ENCODE measurements at regions not wholly inside any gene's neighbourhood (a gene's known extent, or its start where the extent isn't known, plus 50 kb on each side); places are given as distances from the start of the nearest gene placed in this dataset.

DNA sequence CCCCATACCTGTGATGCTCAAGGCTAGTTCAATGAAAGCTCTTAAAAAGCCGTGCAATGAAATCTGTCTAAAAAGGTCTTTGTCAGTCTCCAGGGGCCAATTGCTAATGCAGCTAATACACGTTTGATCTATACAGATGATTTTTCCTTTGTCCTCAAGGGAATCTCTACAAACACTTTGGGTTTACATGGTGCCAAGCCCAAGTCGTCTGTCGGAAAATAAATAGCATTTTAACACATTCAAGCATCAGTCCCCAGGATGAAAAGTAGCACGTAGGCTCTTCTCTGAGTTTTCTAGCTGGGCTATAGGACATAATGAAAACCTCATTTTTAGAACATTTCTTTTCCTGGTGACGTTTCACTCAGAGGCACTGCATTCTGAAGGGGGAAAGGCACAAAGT is 477.4 kb upstream of the WWC1 start:
- no peak for DNase-seq

DNA sequence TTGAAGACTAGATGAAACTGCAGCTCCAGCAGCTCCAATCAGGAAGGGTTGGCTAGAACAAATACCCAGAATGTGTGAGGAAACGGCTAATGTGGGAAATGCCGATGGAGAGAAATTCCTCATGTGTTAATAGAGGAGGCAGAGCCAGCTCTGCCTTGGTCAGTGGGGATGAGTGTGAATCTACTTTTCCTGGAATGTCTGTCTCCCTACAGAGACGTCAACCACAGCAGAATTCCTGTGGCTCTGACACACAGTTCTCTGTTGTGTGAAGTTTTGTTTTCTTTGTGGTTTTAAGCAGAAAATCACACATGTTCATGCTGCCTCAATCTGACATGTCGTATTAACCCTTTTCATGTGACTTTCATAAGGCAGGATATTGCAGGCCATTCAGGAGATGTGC is 476.6 kb upstream of the WWC1 start:
- DNase-seq: no peak

DNA sequence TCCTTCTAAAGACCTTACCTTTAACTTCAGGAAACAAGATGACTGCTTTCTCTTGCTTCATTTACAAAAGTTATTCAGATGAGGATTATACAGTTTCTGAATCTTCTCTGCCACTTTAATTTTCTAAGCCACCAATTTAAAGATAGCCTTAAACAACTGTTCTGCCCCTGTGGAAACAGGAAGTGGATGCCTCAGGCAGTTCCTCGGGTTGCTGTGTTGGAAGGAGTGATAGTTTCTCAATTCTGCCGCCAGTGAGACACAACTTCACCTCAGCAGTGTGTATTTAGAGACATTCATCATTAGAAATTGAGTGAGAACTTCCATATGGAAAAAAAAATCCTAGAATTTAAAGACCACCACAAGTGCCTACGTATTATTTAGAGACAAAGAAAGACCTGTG is 475.1 kb upstream of the WWC1 start:
- no peak for DNase-seq

DNA sequence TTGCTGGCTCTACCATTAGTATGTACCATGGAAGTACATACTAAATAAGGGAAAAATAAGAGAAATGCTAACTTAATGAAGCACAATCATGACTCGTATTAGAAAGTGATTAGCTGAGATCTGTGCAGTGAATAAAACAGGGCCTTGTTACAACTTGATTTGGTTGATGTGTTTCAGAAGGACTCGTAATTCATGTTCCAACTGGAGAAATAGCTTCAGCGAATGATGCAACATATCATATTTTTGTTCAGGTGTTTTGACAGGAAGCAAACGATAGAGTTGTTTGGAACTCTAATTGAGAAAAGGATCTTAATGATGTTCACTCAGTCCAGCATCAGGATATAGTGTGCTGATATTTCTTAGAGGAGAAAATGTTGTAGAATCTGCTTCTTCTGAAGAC is 474.6 kb upstream of the WWC1 start:
- DNase-seq: no peak

DNA sequence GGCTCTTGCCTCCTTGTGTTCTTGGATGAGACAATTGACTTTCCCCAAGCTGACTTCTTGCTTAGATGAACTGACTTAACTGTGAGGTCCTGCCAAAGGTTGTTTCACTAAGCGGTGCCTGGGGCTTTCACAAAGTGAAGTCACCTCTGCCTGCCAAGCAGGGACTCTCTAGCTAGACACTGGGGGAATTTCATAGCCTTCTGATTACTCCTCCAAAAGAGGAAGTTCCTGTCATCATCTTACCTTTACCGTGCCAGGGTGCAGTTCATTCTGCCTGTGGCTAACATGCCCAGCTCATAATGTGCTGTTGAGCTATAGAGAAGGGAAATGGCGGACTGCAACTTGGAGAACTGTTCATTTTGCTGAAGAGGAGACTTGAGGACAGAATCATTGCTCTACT is 472.0 kb upstream of the WWC1 start:
- DNase-seq: no peak

DNA sequence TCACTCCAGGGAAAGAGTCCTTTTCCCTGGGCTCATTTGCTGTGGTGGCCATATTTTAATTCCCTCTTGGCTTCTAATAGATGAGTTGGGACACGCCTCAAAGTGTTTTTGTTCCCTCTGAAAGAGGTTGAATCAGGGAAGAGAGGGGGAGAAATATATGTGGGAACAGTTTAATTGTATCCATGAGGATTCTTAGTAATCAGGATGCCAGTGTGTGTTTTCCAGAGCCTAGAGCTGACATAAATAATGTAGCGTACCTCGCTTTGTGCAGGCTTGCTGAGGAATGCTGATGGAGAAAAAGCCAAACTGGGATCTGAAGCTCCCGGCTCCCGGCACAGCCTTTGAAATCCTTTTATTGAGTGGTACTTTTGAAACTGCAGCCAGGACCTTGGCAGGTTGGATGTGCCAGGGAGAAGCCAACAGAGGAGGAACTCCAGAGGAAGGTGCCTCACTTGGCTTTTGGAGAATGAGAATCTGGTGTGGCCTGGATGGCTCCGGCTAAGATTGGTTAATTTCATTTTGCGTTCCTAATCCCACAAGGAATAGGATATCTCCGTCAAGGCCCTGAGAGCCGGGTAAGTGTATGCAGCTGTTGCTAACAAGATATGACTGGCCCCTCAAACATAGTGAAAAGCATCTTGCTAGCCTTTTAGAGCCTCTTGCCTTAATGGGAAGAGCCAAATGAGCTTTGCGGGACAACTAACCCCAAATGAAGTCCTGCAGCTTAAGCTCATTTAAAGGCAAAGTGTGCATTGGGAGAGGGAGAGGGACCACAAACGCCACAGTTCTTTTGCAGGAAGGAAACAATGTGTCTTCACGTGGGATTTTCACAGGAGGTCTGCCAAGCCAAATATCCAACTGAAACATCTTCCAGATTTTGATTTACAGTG is 471.1 kb upstream of the WWC1 start:
- no peak for DNase-seq

DNA sequence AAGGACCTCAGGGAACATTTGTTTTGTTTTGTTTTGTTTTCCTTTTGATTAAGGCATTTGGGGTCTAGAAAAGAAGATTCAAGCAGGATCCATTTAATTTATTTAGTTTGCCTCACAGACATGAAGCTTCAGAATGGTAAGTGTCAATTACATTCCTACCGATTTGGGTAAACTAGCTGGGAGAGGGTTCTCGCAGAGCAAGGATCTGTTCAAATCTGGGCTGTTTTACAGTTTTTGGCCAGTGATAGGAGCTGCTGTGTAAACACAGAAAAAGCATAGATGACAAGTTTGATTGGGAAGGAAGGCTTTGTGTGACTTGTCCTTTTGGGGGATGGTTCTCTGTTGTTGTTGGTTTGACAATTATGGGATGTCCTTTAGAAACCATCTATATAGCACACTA is 470.3 kb upstream of the WWC1 start:
- DNase-seq: no peak

DNA sequence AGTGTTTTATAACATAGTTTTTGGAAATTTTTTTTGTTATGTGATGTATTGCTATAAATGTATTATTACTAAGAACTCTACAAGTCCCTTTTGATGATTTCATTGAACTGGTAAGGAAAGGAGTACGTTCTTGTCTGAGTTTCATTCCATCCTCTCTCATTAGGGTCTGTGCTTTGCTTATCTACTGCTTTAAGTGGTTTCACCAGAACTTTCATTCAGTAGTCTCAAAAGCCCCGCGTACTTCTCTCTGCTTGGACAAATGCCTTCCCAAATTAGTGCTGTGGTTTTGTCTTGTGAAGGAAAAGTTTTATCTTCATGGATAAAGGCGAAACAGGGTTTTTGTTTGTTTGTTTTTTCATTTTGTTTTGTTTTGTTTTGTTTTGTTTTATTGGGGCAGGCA is 469.8 kb upstream of the WWC1 start:
- DNase-seq: no peak

DNA sequence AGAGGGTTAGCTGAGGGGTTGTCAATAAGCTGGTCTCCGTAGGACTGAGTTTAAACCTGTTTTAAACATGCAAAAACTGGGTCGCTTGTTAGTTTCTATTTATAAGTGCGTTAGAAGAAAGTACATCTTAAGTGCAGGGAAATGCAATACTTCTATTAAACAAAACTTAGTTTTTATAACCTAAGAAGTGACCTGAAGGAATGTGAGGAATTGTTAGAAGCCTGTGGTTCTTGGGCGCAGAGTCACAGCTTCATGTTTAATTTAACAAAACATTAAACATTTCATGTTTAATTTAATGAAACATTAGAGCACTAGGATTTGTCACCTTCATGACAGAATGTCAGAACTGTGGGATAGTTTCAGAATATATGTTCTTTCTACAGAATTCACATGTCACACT is 469.2 kb upstream of the WWC1 start:
- no peak for DNase-seq

DNA sequence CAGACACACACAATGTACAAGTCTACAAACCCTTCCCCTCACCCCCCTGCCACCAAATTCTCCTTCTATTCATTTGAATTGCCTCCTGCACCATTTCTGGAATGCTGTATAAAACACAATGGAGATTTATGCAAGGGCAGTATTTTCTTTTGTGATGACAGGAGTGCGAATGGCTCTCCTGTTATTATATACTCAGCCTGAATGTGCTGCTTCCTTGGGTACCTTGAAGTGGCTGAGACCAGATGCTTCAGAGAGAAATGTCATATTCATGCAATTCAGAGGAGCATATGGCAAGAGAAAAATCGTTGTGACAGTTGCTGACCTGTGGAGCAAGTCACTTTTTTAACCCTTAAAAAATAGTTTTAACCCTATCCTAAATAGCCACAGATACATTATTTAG is 468.0 kb upstream of the WWC1 start:
- DNase-seq: no peak

DNA sequence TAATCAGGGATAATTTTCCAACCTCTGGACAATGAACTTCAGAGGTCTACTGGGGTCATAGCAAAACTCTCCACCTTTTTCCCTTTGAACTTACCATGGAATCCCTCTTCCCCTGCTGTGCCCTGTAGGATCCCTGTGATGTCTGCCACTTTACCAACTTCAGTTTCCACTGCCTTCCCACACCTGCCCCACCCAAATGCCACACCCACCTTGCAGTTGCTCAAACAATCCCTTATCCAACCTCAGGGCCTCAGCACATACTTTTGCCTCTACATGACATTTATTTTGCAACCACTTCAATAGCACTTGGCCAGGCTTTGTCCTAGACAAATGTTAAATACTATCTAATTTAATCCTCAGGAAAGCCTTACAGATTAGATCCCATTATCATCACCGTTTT is 463.7 kb upstream of the WWC1 start:
- DNase-seq: no peak

DNA sequence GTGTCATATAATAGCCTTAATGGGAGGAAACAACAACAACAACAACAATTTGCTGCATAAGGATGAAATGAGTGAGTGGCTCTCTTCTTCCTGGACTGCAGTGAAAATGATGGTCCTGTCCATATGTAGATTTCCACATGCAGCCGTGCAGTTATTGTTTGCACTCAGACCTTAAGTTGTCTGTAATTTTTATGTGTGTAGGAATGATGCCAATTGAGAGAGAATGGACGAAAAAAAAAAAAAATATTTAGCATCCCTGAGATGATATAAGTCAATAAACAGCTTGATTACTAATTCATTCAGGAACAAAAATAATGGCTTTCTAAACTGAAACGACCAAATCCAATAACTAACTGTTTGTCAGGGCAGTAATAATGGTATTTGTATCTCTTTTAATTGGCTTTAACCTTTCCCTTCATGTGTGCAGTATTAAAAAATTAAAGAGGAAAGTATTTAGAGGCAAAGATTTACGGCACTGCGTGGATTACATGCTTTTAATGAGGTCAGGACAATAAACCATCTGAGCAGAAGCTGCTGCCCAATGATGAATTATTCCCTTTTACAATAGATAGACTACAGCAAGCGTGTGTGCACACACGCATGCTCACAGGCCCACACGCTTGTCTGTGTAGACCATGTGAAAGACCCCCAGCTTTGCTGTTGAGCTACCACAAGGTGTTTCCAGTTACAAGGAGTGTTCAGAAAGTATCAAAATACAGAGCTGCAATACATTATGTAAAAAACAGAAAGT is 459.5 kb upstream of the WWC1 start:
- no peak for DNase-seq

DNA sequence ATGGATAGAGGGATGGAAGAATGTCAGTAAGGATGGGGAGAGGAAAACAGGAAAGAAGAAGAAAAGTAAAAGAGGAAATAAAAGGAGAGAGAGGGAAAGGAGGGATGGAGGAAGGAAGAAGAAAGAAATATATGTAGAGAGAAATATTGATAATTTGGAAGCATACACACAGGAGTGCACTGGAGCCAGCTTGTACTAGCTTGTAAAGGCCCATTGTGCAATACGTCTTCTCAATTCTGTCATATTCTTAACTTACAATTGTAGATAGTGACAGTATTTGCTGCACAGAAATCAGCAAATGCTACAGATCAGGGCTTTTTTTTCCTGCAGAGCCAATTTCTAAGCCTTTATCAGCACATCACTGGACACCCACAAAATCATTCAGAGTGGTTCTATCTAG is 458.8 kb upstream of the WWC1 start:
- no peak for DNase-seq

DNA sequence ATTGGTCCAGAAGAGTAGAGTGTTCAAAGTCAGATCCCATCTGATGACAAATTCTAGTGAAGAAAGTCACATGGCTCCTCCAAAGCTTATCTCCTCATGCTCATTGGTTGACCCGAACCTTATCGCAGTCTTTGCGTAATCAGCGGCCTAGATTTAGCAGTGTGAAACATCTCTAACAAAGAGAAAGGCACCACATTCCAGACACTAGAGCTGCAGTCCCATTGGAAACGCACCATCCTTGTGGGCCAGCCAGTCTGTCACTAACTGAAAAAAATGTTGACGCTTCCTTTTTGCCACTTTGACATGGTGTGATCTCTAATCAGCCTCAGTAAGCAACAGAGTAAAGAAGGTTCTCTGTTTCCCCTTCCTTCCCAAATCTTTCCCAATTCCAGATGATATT is 458.0 kb upstream of the WWC1 start:
- no peak for DNase-seq

DNA sequence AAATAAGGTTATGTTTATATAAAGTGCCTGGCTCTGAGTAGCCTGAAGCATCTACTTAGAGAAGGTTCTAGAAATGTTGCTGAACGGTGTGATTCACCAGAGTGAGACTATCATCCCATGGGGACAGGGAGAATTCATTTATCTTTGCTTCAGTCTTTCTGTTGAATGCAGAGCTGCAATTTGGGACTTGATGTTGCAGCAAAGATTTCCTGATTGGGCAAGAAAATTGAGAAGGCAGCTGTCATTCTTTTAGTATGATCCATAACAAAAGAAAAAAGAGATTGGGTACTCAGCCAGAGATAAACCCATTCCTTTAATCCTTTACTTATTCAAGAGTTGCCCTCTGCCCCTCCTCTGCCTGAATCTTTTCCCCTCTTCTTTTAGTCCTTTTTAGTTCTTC is 456.3 kb upstream of the WWC1 start:
- no peak for DNase-seq

DNA sequence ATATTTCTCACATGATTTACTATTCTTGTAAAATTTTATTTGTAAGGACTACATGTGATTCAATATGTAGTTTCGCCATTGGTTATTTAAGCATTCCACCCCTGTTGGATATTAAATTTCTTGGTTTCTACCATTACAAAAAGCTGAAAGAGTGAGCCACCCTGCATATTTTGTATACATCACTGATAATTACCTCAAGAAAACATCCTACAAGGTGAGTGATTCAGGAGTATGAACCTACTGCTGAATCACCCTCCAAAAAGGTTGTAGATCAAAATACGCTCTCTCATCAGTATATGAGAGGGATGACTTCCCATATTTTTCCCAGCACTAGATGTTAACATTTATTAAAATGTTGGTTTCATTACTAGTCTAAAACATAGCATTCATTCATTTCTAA is 454.3 kb upstream of the WWC1 start:
- DNase-seq: no peak

DNA sequence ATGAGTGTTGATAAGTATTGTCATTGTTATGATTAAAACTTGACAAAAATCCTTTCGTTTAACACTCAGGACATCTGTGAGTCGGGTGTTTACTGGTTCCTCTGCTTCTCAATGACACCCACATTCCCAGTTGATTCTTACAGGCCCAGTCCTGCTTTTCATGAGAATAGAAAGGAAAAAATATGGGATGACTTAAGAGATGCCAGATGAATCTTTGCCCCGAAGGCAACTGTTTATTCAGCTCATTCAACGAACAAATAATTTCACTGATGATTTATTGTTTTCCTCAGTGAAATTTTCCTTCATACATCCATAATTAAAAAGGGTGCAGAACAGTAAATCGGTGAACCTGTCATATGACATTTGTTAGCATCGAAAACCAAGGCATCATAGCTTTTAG is 452.4 kb upstream of the WWC1 start:
- no peak for DNase-seq

DNA sequence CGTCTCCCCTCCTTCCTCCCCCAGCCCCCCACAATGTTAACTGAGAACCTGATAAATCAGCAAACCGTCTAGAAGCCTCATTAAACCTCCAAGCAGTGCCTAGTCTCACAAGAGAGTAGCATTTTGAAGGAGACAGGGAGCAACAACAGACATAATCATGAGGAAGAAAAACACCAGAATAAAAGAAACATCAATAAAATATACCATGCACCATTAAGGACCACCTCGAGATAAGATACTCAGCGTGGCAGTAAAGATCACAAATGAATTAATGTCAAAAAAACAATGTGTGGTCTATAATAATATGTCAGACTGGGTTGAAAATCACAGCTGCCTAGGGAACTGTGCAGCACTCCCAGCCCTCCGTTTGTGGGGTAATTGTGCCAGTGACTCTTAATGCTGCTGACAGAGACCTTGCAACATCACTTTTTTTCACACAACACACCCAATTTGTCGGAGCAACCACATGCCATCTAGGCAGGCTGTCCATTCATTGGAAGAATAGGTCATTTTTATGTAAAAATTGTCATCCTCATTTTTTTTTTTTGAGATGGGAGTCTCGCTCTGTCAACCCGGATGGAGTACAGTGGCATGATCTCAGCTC is 450.8 kb upstream of the WWC1 start:
- no peak for DNase-seq

DNA sequence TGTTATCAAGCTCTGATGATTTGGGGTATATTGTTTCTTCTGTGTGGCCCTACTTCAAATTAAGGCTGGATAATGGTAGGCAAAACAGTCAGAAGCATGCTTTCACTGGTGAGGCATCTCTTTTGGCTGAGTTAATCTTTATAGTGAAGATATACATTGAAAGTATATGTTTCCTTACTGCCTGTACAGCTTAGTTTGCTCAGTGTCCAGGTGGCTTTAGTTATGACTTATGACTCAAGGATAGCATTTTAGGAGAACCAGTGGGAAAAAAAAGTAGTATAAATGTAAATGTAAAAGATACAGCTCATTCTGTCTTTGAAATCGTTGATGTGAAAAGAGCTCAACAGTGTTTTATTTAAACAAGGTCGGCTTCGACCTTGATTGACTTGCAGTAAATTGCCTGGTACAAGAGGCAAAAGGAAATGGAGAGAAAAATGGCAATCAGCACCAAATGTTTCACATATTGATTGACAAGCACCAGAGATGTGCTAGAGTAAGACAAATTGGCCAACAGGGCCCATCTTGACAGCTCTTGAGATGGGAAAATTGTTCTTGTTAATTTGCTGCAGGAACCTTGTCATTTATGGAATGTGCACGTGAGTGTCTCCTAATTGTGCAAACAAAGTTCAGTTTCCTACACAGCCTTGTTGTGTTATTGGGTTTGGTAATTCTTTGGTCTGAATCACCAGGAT is 447.4 kb upstream of the WWC1 start:
- DNase-seq: no peak

DNA sequence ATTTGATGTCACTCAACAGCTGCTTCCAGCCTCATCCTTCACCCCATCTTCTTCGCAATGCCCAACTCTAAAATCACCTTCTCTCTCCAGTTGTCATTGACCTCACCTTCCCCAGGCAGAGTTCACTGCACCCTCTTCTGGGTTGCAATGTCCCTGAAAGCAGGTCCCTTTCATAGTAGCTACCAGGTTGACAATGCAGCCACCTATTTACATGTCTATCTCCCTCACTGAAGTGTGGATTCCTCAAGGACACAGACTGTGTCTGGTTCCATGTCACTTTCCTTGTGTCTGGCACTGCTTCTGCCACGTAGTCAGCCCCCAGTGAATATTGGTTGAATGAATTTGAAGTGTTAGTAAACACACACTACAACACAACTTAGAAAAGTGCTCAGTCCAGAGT is 445.5 kb upstream of the WWC1 start:
- no peak for DNase-seq

DNA sequence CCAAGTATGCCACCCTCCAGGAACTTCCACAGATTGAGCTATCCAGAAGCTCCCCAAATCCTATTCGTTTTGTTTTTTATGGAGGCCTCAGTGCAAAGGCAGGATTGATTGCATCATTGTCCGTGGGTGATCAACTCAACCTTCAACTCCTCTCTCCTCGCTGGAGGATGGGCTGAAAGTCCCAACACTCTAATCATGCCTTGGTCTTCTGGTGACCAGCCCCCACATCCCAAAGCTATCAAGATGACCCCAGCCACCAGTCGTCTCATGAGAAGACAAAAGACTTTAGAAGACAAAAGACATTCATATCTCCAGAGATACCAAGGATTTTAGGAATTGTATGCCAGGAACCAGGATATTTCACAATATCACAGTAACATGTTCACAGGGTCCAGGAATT is 441.6 kb upstream of the WWC1 start:
- DNase-seq: no peak

DNA sequence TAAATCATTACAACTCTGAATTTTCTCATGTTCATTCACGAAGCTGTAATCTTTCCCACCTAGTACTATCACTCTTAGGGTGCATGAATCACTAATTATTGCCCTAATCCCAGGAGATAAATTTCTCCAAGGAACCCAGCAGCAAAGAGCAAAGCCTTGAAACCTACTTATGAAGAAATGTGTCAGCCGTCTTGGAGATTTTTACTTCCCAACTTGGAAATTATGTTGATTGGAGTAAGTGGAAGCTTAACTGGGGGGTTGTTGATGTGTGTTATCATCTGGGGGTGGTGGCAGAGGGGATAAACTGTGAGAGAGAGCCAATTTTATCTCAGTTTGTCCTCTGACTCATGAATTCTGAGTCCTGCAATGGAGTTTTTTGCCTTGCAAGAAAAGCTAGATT is 440.5 kb upstream of the WWC1 start:
- DNase-seq: no peak

DNA sequence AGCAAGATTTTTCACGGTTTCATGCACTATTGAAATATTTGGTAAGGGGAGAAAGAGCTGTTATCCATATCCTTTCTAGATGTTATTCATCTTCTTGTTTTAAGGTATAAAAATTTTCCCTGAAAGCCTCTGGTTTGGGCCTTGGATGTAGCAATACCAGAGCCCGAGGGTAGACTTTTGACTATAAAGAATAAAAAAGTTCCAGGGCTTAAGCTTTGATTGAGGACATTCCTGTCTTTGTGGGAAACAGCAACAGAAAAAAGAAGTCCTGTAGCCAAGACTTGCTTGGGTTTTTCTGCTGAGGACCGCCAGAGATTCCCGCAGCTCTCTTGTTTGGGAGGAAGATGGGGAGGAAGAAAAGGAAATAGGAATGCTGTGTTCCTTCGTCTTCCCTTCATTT is 440.0 kb upstream of the WWC1 start:
- DNase-seq: no peak

DNA sequence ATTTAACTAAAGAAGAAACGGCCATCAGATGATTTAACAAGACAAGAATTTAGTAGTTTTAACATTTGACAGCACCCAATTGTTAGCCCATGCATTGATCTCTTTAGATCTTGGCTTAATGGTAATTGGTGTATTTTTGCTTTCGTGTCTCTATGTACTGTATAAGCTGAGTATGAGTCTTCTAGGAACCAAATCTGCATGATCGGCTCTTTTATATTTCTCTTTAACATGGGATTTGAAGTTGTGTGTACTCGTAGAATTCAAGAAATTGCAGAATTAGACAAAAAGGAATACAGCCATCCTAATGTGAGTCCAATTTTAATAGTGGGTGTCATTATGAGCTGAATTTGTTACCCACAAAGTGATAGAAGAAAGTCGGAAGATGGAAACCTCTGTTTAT is 438.9 kb upstream of the WWC1 start:
- no peak for DNase-seq

All from CD4-positive, alpha-beta T cell treated with Interleukin-17A for 1 hour (primary cell).